Fibroblast of lung (primary cell): ENCODE measurements at regions not wholly inside any gene's neighbourhood (a gene's known extent, or its start where the extent isn't known, plus 50 kb on each side); places are given as distances from the start of the nearest gene placed in this dataset.

ENCODE experiments used
- CTCF ChIP-seq, 2 donors: IDR thresholded peaks in 1 of 2; conservative IDR thresholded peaks in 1 of 2; 1 replicate in 1 of 2; 2 replicates in 1 of 2; pipeline ENCODE4 v1.5.1; 2011 to 2012; ENCODE audit warnings: low read length in 2 of 2, control low read depth in 1 of 2, inconsistent platforms in 1 of 2, low read depth in 1 of 2, mild to moderate bottlenecking in 1 of 2
- EZH2 ChIP-seq: IDR thresholded peaks from 2 replicates; pipeline ENCODE4 v1.5.1; 2012; ENCODE audit warnings: low read length, control low read depth, mild to moderate bottlenecking; ENCODE audit errors: missing control alignments

DNA sequence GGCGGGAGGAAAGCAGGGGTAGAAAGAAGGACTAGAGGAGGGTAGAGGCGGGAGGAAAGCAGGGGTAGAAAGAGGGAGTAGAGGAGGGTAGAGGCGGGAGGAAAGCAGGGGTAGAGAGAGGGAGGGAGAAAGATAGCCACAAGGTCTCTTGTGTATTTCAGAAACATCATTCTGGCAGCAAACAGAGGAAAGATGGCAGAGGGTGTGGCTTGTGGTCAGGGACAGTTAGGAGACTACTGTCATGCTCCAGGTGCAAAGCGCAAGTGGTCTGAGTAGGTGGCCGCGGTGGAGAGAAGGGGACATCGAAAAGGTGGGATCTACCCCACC, 82.4 kb upstream of the TAF1B start:
- TF ChIP-seq CTCF (conservative IDR thresholded peaks at IDR 0.05 in 1 of 2, IDR thresholded peaks at IDR 0.05 in 1 of 2; ENCODE audit: low read depth in 1 of 2, low read length in 2 of 2) (no peak), EZH2 (no peak)
